HG03097 (cell line): ENCODE measurements at regions not wholly inside any gene's neighbourhood (a gene's known extent, or its start where the extent isn't known, plus 50 kb on each side); places are given as distances from the start of the nearest gene placed in this dataset.
"Not testable (repeated sequence)": the region's sequence is repeated elsewhere in the genome, so short reads cannot be mapped to it uniquely, and the experiment has no call there.

ENCODE experiments used
- ATAC-seq: cut with Tn5 transposase; IDR thresholded peaks from one replicate; pipeline ENCODE4 v1.9.1; 2021; ENCODE audit not compliant: unreplicated experiment, low FRiP score

DNA sequence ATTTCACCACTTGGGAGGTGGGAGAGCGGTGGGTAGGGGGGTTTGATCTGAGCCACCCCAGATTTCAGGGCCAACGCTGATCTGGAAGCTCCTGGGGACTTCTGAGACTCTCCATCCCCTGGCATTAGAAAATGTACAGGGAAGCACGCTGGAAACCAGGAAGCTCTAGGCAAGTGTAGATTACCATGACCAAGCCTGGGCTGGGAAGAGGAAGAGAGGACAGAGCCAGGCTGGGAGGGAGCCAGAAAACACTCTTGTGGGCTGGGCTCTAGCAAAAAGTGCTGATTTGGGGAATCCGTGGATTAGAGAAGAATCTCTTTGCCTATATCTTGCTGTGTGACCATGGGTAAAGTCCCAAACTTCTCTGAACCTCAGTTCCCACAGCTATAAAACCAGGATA is 236.7 kb downstream of the BCL11B start:
- ATAC-seq, result no peak

- no peak for ATAC-seq
Observed at GRCh38 chr14:99035712-99036610, 236.0 kb downstream of the BCL11B start.

GRCh38 chr14:99036611-99037293 is 235.2 kb downstream of the BCL11B start:
- no peak for ATAC-seq

DNA sequence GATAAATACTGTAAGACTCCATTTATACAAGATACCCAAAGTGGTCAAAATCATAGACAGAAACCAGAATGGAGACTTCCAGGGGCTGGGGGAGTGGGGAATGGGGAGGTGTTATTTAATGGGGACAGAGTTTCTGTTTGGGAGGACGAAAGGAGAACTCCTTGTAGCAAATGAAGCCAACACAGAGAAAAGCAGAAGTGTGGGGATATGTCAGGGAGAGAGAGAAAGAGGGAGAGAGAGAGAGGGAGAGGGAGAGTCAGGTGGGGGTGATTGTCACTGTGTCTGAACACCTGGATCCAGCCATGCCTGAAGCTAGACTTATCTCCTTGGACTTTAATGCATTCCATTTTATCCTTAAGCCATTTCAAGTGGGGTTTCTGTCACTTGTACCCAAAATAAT is 234.7 kb downstream of the BCL11B start:
- ATAC-seq, result not testable (repeated sequence)

- no peak for ATAC-seq
Observed at GRCh38 chr14:99037777-99038430, 234.1 kb downstream of the BCL11B start.

GRCh38 chr14:99038431-99038820 is 233.6 kb downstream of the BCL11B start:
- ATAC-seq, result no peak

- no peak for ATAC-seq
Observed at GRCh38 chr14:99039331-99040041, 232.5 kb downstream of the BCL11B start.

GRCh38 chr14:99040052-99040451 is 231.9 kb downstream of the BCL11B start:
- no peak for ATAC-seq

- no peak for ATAC-seq
Observed at GRCh38 chr14:99040711-99041110, 231.3 kb downstream of the BCL11B start.

DNA sequence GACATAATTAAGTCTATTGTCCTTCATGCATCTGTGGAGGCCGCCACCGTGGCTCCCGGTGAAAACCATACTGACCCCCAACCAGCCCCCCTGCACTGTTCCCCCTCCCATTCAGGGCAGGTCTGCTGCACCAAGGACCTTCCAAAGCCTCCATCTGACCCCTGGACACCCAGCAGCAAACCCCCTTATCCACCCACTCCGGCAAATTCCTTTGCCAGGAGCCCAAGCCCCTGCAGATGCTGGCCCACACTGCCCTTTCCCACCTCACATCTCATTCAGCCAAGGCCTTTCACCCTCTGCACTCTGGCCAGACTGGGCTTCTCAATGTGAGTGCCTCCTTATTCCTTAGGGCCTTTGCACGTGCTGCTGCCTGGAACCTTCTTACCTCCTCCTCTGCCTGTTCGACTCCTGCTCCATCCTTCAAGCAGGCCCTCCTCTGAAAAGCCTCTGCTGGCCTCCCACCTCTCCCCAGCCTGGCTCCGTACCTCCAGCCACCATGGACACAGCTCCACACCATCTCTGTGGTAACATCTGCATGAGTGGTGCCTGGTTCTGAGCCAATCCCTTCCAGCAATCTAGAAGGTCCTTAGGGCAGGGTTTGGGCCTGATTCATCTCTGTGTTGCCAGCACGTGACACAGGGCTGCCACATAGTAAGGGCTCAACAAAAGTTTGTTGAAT is 230.7 kb downstream of the BCL11B start:
- no peak for ATAC-seq

- ATAC-seq, result no peak
Observed at GRCh38 chr14:99041820-99042174, 230.2 kb downstream of the BCL11B start.

GRCh38 chr14:99042381-99043266 is 229.4 kb downstream of the BCL11B start:
- ATAC-seq, result no peak

DNA sequence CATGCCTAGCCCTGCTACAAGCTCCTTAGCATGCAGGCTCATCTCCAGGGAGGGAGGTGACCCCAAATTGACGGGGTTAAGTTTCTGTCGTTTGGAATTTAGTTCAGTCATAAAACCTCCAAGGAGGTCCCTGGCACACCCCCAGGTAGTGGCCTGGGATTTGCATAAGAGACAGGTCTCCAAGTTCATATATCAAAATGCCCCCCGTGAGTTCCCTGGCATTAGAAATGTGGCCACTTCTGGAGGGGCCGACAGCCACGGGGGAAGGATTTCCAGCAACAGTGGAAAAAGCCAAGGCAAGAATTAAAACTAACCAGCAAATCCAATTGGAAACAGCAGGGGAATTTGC is 228.8 kb downstream of the BCL11B start:
- ATAC-seq, result no peak

- ATAC-seq, result no peak
Observed at GRCh38 chr14:99043756-99044155, 228.2 kb downstream of the BCL11B start.

GRCh38 chr14:99047441-99048031 is 224.5 kb downstream of the BCL11B start:
- no peak for ATAC-seq

DNA sequence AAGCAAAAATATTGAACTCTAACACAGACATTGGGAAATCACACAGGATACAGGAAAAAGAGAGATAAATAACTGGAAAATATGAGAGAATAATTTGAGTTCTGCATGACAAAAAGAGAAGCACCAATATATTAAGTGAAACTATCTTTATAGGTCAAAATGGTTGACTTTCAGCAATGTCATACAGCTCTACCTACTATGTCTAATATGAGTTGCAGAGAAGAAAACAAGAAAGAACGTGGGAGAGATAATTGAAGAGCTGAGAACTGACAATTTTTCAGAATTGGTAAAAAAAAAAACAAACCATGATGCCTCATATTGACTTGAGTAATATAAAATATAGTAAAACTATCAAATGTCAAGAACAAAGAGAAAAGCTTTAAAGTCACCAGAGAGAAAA is 221.7 kb downstream of the BCL11B start:
- ATAC-seq, result no peak

DNA sequence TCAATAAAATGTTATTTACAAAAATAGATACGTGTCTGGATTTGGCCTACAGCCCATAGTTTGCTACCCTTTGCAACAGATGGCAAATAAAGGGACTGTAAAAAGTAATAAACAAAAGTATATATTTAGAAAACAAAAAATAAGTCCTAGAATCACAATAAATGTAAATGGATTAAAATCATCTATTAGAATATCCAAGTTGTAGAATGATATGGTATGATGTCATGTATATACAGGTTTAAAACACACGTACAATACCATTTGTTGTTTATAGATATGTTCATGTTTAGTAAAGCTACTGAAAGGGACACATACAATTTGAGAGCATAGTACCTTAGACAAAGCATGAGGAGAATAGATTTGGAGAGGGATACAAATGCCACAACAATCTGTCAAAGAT is 219.5 kb downstream of the BCL11B start:
- no peak for ATAC-seq

- ATAC-seq, result no peak
Observed at GRCh38 chr14:99055019-99055418, 217.0 kb downstream of the BCL11B start.

DNA sequence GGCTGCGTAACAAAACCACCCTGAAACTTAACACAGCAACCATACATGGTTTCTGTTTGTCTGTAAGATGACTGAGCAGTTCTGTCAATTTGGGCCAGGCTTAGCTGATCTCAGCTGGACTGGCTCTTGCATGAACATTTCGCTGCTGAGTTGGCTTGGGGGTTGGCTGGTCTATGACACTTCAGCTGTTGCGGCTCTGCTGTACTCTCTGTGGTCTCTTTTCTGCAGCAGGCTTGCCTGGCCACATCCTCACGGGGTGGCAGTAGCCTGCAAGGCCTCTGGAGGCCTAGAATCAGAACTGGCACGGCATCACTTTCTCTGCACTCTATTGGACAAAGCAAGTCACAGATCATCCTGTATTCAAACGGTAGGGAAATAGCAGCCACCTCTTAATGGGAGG is 216.2 kb downstream of the BCL11B start:
- no peak for ATAC-seq
